ENCODE measurements at regions not wholly inside any gene's neighbourhood (a gene's known extent, or its start where the extent isn't known, plus 50 kb on each side); places are given as distances from the start of the nearest gene placed in this dataset.
"Not testable (repeated sequence)": the region's sequence is repeated elsewhere in the genome, so short reads cannot be mapped to it uniquely, and the experiment has no call there.

GRCh38 chr3:65130782-65131181 lies 443.0 kb upstream of the ADAMTS9 start:
- Histone ChIP-seq H3K4me1 (ENCODE audit: control insufficient read depth, insufficient read depth, low read length) (no peaks in the 10 kb centered on the region), H3K9me3 (ENCODE audit: control insufficient read depth, low read length) (no peaks in the 10 kb centered on the region), H3K27ac (ENCODE audit: insufficient read depth, low read depth, low read length, poor library complexity, severe bottlenecking) (no peak overlapping the region), H3K4me3 (ENCODE audit: insufficient read depth, low read depth, low read length) (no peak overlapping the region), H3K27me3 (ENCODE audit: control insufficient read depth, insufficient read depth, low read length, poor library complexity, severe bottlenecking) (no peaks in the 10 kb centered on the region), H3K36me3 (ENCODE audit: control insufficient read depth, insufficient read depth, low read length) (no peaks in the 10 kb centered on the region)
- WGBS, 2 experiments: 90% methylated on average over 4 of the region's 4 CpGs

DNA sequence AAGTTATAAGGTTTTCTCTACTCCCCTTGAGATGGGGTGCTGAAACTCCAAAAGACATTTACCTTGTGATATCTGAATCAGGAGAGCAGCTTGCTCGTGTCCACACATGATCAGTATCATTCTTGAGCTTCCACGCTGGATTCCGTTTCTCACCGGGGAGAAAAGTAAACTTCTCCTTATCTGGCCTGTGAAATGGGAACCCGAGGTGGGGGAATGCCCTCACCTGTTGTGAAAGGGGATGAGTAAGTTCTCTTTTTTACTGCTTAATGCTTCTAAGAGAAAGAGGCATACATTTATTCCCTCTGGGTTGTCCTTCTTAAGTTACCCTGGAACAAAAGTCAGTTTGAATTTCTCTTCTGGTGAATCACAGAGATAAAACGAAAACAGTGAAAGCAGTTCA lies 440.5 kb upstream of the ADAMTS9 start:
- H3K4me3 ChIP-seq (ENCODE audit: insufficient read depth, low read depth, low read length): no peak overlapping the region
- no peaks in the 10 kb centered on the region for H3K9me3 ChIP-seq (ENCODE audit: control insufficient read depth, low read length)
- no peak overlapping the region for H3K27ac ChIP-seq (ENCODE audit: insufficient read depth, low read depth, low read length, poor library complexity, severe bottlenecking)
- 85 to 92% methylated on average over 6 of the region's 6 CpGs for WGBS, 2 experiments
- H3K27me3 ChIP-seq (ENCODE audit: control insufficient read depth, insufficient read depth, low read length, poor library complexity, severe bottlenecking): no peaks in the 10 kb centered on the region
- H3K4me1 ChIP-seq (ENCODE audit: control insufficient read depth, insufficient read depth, low read length): no peaks in the 10 kb centered on the region
- H3K36me3 ChIP-seq (ENCODE audit: control insufficient read depth, insufficient read depth, low read length): no peaks in the 10 kb centered on the region

GRCh38 chr3:65126527-65127410 lies 439.0 kb upstream of the ADAMTS9 start:
- no peak overlapping the region for H3K4me3 ChIP-seq (ENCODE audit: insufficient read depth, low read depth, low read length)
- H3K27ac ChIP-seq (ENCODE audit: insufficient read depth, low read depth, low read length, poor library complexity, severe bottlenecking): no peak overlapping the region
- H3K4me1 ChIP-seq (ENCODE audit: control insufficient read depth, insufficient read depth, low read length): no peaks in the 10 kb centered on the region
- H3K9me3 ChIP-seq (ENCODE audit: control insufficient read depth, low read length): no peaks in the 10 kb centered on the region
- WGBS, 2 experiments: 88 to 90% methylated on average over 6 to 7 of the region's 7 CpGs
- H3K27me3 ChIP-seq (ENCODE audit: control insufficient read depth, insufficient read depth, low read length, poor library complexity, severe bottlenecking): no peaks in the 10 kb centered on the region
- H3K36me3 ChIP-seq (ENCODE audit: control insufficient read depth, insufficient read depth, low read length): no peaks in the 10 kb centered on the region

DNA sequence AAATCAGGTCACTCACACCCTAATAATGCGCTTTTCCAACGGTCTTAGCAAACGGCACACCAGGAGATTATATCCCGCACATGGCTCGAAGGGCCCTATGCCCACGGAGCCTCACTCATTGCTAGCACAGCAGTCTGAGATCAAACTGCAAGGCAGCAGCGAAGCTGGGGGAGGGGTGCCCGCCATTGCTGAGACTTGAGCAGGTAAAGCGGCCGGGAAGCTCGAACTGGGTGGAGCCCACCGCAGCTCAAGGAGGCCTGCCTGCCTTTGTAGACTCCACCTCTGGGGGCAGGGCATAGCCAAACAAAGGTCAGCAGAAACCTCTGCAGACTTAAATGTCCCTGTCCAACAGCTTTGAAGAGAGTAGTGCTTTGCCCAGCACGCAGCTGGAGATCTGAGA lies 432.4 kb upstream of the ADAMTS9 start:
- WGBS, 2 experiments: 95 to 96% methylated on average over 13 of the region's 13 CpGs
- not testable (repeated sequence) for H3K27ac ChIP-seq (ENCODE audit: insufficient read depth, low read depth, low read length, poor library complexity, severe bottlenecking); H3K27me3 ChIP-seq (ENCODE audit: control insufficient read depth, insufficient read depth, low read length, poor library complexity, severe bottlenecking); H3K36me3 ChIP-seq (ENCODE audit: control insufficient read depth, insufficient read depth, low read length); H3K4me3 ChIP-seq (ENCODE audit: insufficient read depth, low read depth, low read length); H3K4me1 ChIP-seq (ENCODE audit: control insufficient read depth, insufficient read depth, low read length); H3K9me3 ChIP-seq (ENCODE audit: control insufficient read depth, low read length)

- WGBS, 2 experiments: 96 to 97% methylated on average over 5 of the region's 5 CpGs
- H3K9me3 ChIP-seq (ENCODE audit: control insufficient read depth, low read length): no peaks in the 10 kb centered on the region
- no peak overlapping the region for H3K4me3 ChIP-seq (ENCODE audit: insufficient read depth, low read depth, low read length)
- no peaks in the 10 kb centered on the region for H3K27me3 ChIP-seq (ENCODE audit: control insufficient read depth, insufficient read depth, low read length, poor library complexity, severe bottlenecking)
- H3K27ac ChIP-seq (ENCODE audit: insufficient read depth, low read depth, low read length, poor library complexity, severe bottlenecking): no peak overlapping the region
- H3K4me1 ChIP-seq (ENCODE audit: control insufficient read depth, insufficient read depth, low read length): no peaks in the 10 kb centered on the region
- no peaks in the 10 kb centered on the region for H3K36me3 ChIP-seq (ENCODE audit: control insufficient read depth, insufficient read depth, low read length)
These were observed 431.2 kb upstream of the ADAMTS9 start for GRCh38 chr3:65118912-65119499.

- no peaks in the 10 kb centered on the region for H3K36me3 ChIP-seq (ENCODE audit: control insufficient read depth, insufficient read depth, low read length)
- no peaks in the 10 kb centered on the region for H3K27me3 ChIP-seq (ENCODE audit: control insufficient read depth, insufficient read depth, low read length, poor library complexity, severe bottlenecking)
- no peak overlapping the region for H3K27ac ChIP-seq (ENCODE audit: insufficient read depth, low read depth, low read length, poor library complexity, severe bottlenecking)
- no peaks in the 10 kb centered on the region for H3K9me3 ChIP-seq (ENCODE audit: control insufficient read depth, low read length)
- no peak overlapping the region for H3K4me3 ChIP-seq (ENCODE audit: insufficient read depth, low read depth, low read length)
- no peaks in the 10 kb centered on the region for H3K4me1 ChIP-seq (ENCODE audit: control insufficient read depth, insufficient read depth, low read length)
These were observed 426.2 kb upstream of the ADAMTS9 start for GRCh38 chr3:65114041-65114440.

- Histone ChIP-seq H3K9me3 (ENCODE audit: control insufficient read depth, low read length) (no peaks in the 10 kb centered on the region), H3K27me3 (ENCODE audit: control insufficient read depth, insufficient read depth, low read length, poor library complexity, severe bottlenecking) (no peaks in the 10 kb centered on the region), H3K27ac (ENCODE audit: insufficient read depth, low read depth, low read length, poor library complexity, severe bottlenecking) (no peak overlapping the region), H3K4me1 (ENCODE audit: control insufficient read depth, insufficient read depth, low read length) (no peaks in the 10 kb centered on the region), H3K36me3 (ENCODE audit: control insufficient read depth, insufficient read depth, low read length) (no peaks in the 10 kb centered on the region), H3K4me3 (ENCODE audit: insufficient read depth, low read depth, low read length) (no peak overlapping the region)
- WGBS, 2 experiments: 91 to 93% methylated on average over 6 of the region's 6 CpGs
These were observed 425.0 kb upstream of the ADAMTS9 start for GRCh38 chr3:65112751-65113300.

DNA sequence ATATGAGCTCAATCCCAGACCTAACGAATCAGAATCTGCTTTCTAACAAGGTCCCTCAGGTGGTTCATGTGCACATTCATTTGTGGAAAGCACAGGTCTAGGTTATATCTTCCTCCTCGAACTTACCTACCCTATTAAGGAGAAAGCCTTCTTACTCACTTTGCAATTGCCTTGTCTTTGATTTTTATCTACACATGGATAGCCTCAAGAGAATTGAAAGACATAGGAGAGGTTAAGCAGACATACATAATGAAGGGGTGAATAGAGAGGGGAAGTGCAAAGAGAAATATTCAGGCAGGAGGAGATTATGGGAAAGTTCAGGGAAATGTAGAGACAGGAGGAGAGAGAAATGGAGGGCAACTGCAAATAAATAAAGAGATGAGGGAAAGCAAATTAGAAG lies 422.9 kb upstream of the ADAMTS9 start:
- no peaks in the 10 kb centered on the region for H3K36me3 ChIP-seq (ENCODE audit: control insufficient read depth, insufficient read depth, low read length)
- 89 to 95% methylated on average over 2 of the region's 2 CpGs for WGBS, 2 experiments
- no peak overlapping the region for H3K4me3 ChIP-seq (ENCODE audit: insufficient read depth, low read depth, low read length)

DNA sequence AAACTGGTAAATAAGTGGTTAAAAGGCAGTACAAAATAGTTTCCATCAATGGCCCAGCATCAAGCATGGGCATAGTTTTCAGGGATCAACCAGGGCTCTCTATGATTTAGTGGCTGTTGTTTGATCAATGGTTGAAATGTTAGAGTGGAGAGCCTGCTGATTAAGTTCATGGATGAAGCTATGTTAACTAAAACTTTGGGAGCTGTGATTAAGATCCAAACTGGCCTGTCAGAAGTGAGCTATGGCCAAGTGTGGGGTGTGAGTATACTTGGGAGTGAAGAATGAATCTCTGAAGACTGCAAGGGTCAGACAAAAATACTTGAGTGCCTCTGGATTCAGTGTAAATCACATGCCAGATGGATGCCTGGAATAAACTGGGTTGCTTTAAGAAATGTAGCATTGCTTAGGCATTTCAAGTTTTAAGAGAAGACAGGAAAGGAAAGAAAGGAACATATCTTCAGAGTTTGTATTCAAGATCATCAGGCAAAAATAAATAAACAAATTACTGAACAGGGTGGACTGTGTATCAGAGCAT lies 422.2 kb upstream of the ADAMTS9 start:
- no peaks in the 10 kb centered on the region for H3K4me1 ChIP-seq (ENCODE audit: control insufficient read depth, insufficient read depth, low read length)
- H3K4me3 ChIP-seq (ENCODE audit: insufficient read depth, low read depth, low read length): no peak overlapping the region
- H3K9me3 ChIP-seq (ENCODE audit: control insufficient read depth, low read length): no peaks in the 10 kb centered on the region
- H3K27ac ChIP-seq (ENCODE audit: insufficient read depth, low read depth, low read length, poor library complexity, severe bottlenecking): no peak overlapping the region
- H3K27me3 ChIP-seq (ENCODE audit: control insufficient read depth, insufficient read depth, low read length, poor library complexity, severe bottlenecking): no peaks in the 10 kb centered on the region
- no peaks in the 10 kb centered on the region for H3K36me3 ChIP-seq (ENCODE audit: control insufficient read depth, insufficient read depth, low read length)

More for the DNA sequence above, 422.9 kb upstream of the ADAMTS9 start:
- no peaks in the 10 kb centered on the region for H3K9me3 ChIP-seq (ENCODE audit: control insufficient read depth, low read length)
- H3K4me1 ChIP-seq (ENCODE audit: control insufficient read depth, insufficient read depth, low read length): no peaks in the 10 kb centered on the region
- no peaks in the 10 kb centered on the region for H3K27me3 ChIP-seq (ENCODE audit: control insufficient read depth, insufficient read depth, low read length, poor library complexity, severe bottlenecking)
- no peak overlapping the region for H3K27ac ChIP-seq (ENCODE audit: insufficient read depth, low read depth, low read length, poor library complexity, severe bottlenecking)

- Histone ChIP-seq H3K9me3 (ENCODE audit: control insufficient read depth, low read length) (no peaks in the 10 kb centered on the region), H3K4me3 (ENCODE audit: insufficient read depth, low read depth, low read length) (no peak overlapping the region), H3K4me1 (ENCODE audit: control insufficient read depth, insufficient read depth, low read length) (no peaks in the 10 kb centered on the region), H3K36me3 (ENCODE audit: control insufficient read depth, insufficient read depth, low read length) (no peaks in the 10 kb centered on the region), H3K27me3 (ENCODE audit: control insufficient read depth, insufficient read depth, low read length, poor library complexity, severe bottlenecking) (no peaks in the 10 kb centered on the region), H3K27ac (ENCODE audit: insufficient read depth, low read depth, low read length, poor library complexity, severe bottlenecking) (no peak overlapping the region)
- 86 to 91% methylated on average over 5 of the region's 5 CpGs for WGBS, 2 experiments
These were observed 419.4 kb upstream of the ADAMTS9 start for GRCh38 chr3:65107174-65107573.

Measured in ectodermal cell (in vitro differentiated cells).